ENCODE measurements at regions not wholly inside any gene's neighbourhood (a gene's known extent, or its start where the extent isn't known, plus 50 kb on each side); places are given as distances from the start of the nearest gene placed in this dataset.

- TF ChIP-seq ZNF398 (CRISPR knock-in tag; IDR thresholded peaks at IDR 0.05) (no peak), FIP1L1 (IDR thresholded peaks at IDR 0.05; ENCODE audit: low read depth, low read length, poor library complexity, severe bottlenecking) (no peak), JUND (IDR thresholded peaks at IDR 0.05; ENCODE audit: borderline replicate concordance, low read depth, low read length) (no peak), JUND (tag; IDR thresholded peaks at IDR 0.05; ENCODE audit: borderline replicate concordance, low read depth, low read length) (no peak), PHF8 (IDR thresholded peaks at IDR 0.05; ENCODE audit: borderline replicate concordance, low read length) (no peak)
Observed at GRCh38 chr2:133941666-133942065, 312.2 kb upstream of the MGAT5 start (continued).

- no peaks in the 10 kb centered on the region; a peak in 1 of 5 replicates for H3K27me3 ChIP-seq (ENCODE audit: control insufficient read depth in 2 of 2, insufficient read depth in 2 of 2, low read length in 2 of 2)
- H3K4me2 ChIP-seq (ENCODE audit: insufficient read depth, low read length), result no peak overlapping the region
- TF ChIP-seq CC2D1A (IDR thresholded peaks at IDR 0.05) (no peak), ZNF695 (CRISPR knock-in tag; IDR thresholded peaks at IDR 0.05) (no peak), MYNN (IDR thresholded peaks at IDR 0.05) (no peak), MYNN (CRISPR knock-in tag; IDR thresholded peaks at IDR 0.05) (no peak), ZNF263 (CRISPR knock-in tag; IDR thresholded peaks at IDR 0.05; ENCODE audit: borderline replicate concordance) (no peak), ZBTB9 (CRISPR knock-in tag; IDR thresholded peaks at IDR 0.05) (no peak), NELFE (IDR thresholded peaks at IDR 0.05; ENCODE audit: insufficient read depth, insufficient read length) (no peak), CBX5 (IDR thresholded peaks at IDR 0.05; ENCODE audit: borderline replicate concordance, low read depth) (no peak), MLX (CRISPR knock-in tag; conservative IDR thresholded peaks at IDR 0.05) (no peak), BMI1 (IDR thresholded peaks at IDR 0.05; ENCODE audit: low read length) (no peak), SETDB1 (IDR thresholded peaks at IDR 0.05; ENCODE audit: low read length) (no peak), KLF10 (CRISPR knock-in tag; IDR thresholded peaks at IDR 0.05) (no peak)
- whole genome bisulfite sequencing (ENCODE audit: insufficient coverage, low coverage, missing lambda C conversion rate), result 0% methylated on average over 1 of the region's 1 CpG
- H3K36me3 ChIP-seq (ENCODE audit: control insufficient read depth, insufficient read depth, low read length), result no peaks in the 10 kb centered on the region
- H3K9me1 ChIP-seq (ENCODE audit: control insufficient read depth, insufficient read depth, low read length), result no peaks in the 10 kb centered on the region
- no peak overlapping the region for H3K9ac ChIP-seq (ENCODE audit: insufficient read depth in 1 of 2, low read depth in 2 of 2, low read length in 2 of 2)
- no peak for FAIRE-seq
- POLR2A ChIA-PET, result no interaction called here
- no peak for ATAC-seq
- H2AFZ ChIP-seq (ENCODE audit: low read depth, low read length), result no peak overlapping the region
- CTCF ChIA-PET (ENCODE audit: low intra/inter-chr PET ratio), result interaction anchor here (0.6 kb wide), 1 partner anchor 185 kb away, joined by 4 read pairs; no protein-coding TSS in a partner anchor
- H3K27ac ChIP-seq (ENCODE audit: extremely low read depth, low read depth, low read length), result no peak overlapping the region
- in situ Hi-C loops (cut with MboI) (no loop called here), intact Hi-C loops (cut with micrococcal nuclease) (no loop called here)
- DNase-seq (ENCODE audit: extremely low read depth in 1 of 4, low spot score in 3 of 4), result no peak
- H4K20me1 ChIP-seq (replicated peaks; ENCODE audit: control insufficient read depth, insufficient read depth, low read length), result 0 out of 2 replicates have a peak, but pooled peaks cover 3% of the 10 kb centered on the region
- H3K4me3 ChIP-seq, result no peak overlapping the region
- BruUV-seq (replicated peaks), result no TSS peak
- no peaks in the 10 kb centered on the region for H3K4me1 ChIP-seq (replicated peaks in 1 of 2; ENCODE audit: control insufficient read depth in 2 of 2, insufficient read depth in 2 of 2, low read length in 2 of 2)
- H3K79me2 ChIP-seq (ENCODE audit: control insufficient read depth, insufficient read depth, low read length), result no peaks in the 10 kb centered on the region
- H3K9me3 ChIP-seq (replicated peaks; ENCODE audit: control insufficient read depth, insufficient read depth, low read depth, low read length), result no peaks in the 10 kb centered on the region
Observed at GRCh38 chr2:133942398-133942797, 311.5 kb upstream of the MGAT5 start.
